SK-N-SH (cell line): ENCODE measurements at regions not wholly inside any gene's neighbourhood (a gene's known extent, or its start where the extent isn't known, plus 50 kb on each side); places are given as distances from the start of the nearest gene placed in this dataset.

Source experiments
- CTCF ChIA-PET: fragments of 300-600, 350-600 bp; formaldehyde crosslinking; extraction: SDS; loops from one replicate; lab custom pipeline; 2021; lab: Yijun Ruan, JAX
- POLR2A ChIA-PET: fragments of 350-600 bp; sonication (Branson Sonifier 250); formaldehyde crosslinking; extraction: SDS; loops from one replicate; lab custom pipeline; 2020; ENCODE audit warnings: antibody characterized with exemption, inconsistent platforms; lab: Yijun Ruan, JAX
- DNase-seq: peaks from one replicate; pipeline ENCODE4 v3.0.0; 2012
- H2AFZ ChIP-seq: fragments of 200-600 bp; sonication (generic); 2 replicates; pipeline ENCODE4 v1.8.1; 2016; ENCODE audit warnings: antibody characterized with exemption, mild to moderate bottlenecking, low read depth
- H3F3A ChIP-seq: fragments of 200-600 bp; sonication (generic); replicated peaks from 2 replicates; pipeline ENCODE3; 2016; ENCODE audit warnings: antibody characterized with exemption, mild to moderate bottlenecking; ENCODE audit not compliant: insufficient read depth
- H3K27ac ChIP-seq, 2 experiments: fragments of 200-500 bp in 1 of 2; fragments of 200-600 bp in 1 of 2; sonication (Bioruptor generic) in 1 of 2; sonication (generic), shearing (Covaris generic) in 1 of 2; 2 replicates each; pipeline versions ENCODE4 v1.5.1 to v1.6.1; 2014 to 2016; ENCODE audit warnings: low read depth in 2 of 2, inconsistent platforms in 1 of 2, low read length in 1 of 2, mild to moderate bottlenecking in 1 of 2, mixed read lengths in 1 of 2
- H3K27me3 ChIP-seq: fragments of 200-600 bp; sonication (generic), shearing (Covaris generic); 2 replicates; pipeline ENCODE4 v1.6.1; 2016; ENCODE audit warnings: mixed run types; ENCODE audit not compliant: insufficient read depth
- H3K36me3 ChIP-seq, 2 experiments: fragments of 200-500 bp in 1 of 2; fragments of 200-600 bp in 1 of 2; sonication (Bioruptor generic) in 1 of 2; sonication (generic) in 1 of 2; replicated peaks in 1 of 2; 2 replicates each; pipeline versions ENCODE3 to v1.5.1; 2014 to 2016; ENCODE audit warnings: low read length in 1 of 2, mild to moderate bottlenecking in 1 of 2; ENCODE audit not compliant: insufficient read depth in 2 of 2, control insufficient read depth in 1 of 2
- H3K4me1 ChIP-seq, 2 experiments: fragments of 200-500 bp in 1 of 2; fragments of 200-600 bp in 1 of 2; sonication (Bioruptor generic) in 1 of 2; sonication (generic), shearing (Covaris generic) in 1 of 2; 2 replicates each; pipeline versions ENCODE4 v1.5.1 to v1.6.1; 2014 to 2016; ENCODE audit warnings: low read depth in 1 of 2, low read length in 1 of 2, mixed run types in 1 of 2; ENCODE audit not compliant: insufficient read depth in 2 of 2, control insufficient read depth in 1 of 2
- H3K4me2 ChIP-seq: fragments of 200-600 bp; sonication (generic), shearing (Covaris generic); 2 replicates; pipeline ENCODE4 v1.6.1; 2017; ENCODE audit warnings: mixed run types
- H3K4me3 ChIP-seq, 2 experiments: fragments of 200-500 bp in 1 of 2; fragments of 200-600 bp in 1 of 2; sonication (Bioruptor generic) in 1 of 2; sonication (generic), shearing (Covaris generic) in 1 of 2; 2 replicates each; pipeline versions ENCODE4 v1.5.1 to v1.8.1; 2014 to 2016; ENCODE audit warnings: low read depth in 2 of 2, inconsistent platforms in 1 of 2, low read length in 1 of 2, mild to moderate bottlenecking in 1 of 2, mixed read lengths in 1 of 2, moderate library complexity in 1 of 2
- H3K79me2 ChIP-seq: fragments of 200-600 bp; sonication (generic); 2 replicates; pipeline ENCODE4 v1.8.1; 2017; ENCODE audit warnings: mild to moderate bottlenecking; ENCODE audit not compliant: insufficient read depth
- H3K9ac ChIP-seq: fragments of 200-600 bp; sonication (generic); 2 replicates; pipeline ENCODE4 v1.6.1; 2017; ENCODE audit warnings: mixed run types
- H3K9me2 ChIP-seq: fragments of 200-600 bp; sonication (generic); 2 replicates; pipeline ENCODE4 v1.6.1; 2017; ENCODE audit warnings: mixed run types
- H3K9me3 ChIP-seq: fragments of 200-600 bp; sonication (generic); 2 replicates; pipeline ENCODE4 v1.6.1; 2017; ENCODE audit warnings: mixed run types, mild to moderate bottlenecking, moderate library complexity
- H4K20me1 ChIP-seq: fragments of 200-600 bp; sonication (generic); 2 replicates; pipeline ENCODE4 v1.6.1; 2017; ENCODE audit warnings: mild to moderate bottlenecking, mixed run types; ENCODE audit not compliant: insufficient read depth
- FOXJ3 ChIP-seq: sonication (generic); formaldehyde crosslinking; IDR thresholded peaks from 2 replicates; pipeline ENCODE4 v1.5.1; 2020; ENCODE audit warnings: mild to moderate bottlenecking, missing genetic modification reagents
- POLR2AphosphoS5 ChIP-seq: IDR thresholded peaks from 2 replicates; pipeline ENCODE4 v1.6.1; 2012; ENCODE audit warnings: low read depth, low read length
- RXRA ChIP-seq: IDR thresholded peaks from 2 replicates; pipeline ENCODE4 v1.4.0; 2012; ENCODE audit warnings: low read depth, mild to moderate bottlenecking, borderline replicate concordance
- SIN3A ChIP-seq: IDR thresholded peaks from 2 replicates; pipeline ENCODE4 v1.6.1; 2012; ENCODE audit warnings: low read depth, mild to moderate bottlenecking, low read length, moderate library complexity, borderline replicate concordance
- YY1 ChIP-seq: IDR thresholded peaks from 2 replicates; pipeline ENCODE4 v1.4.0; 2012; ENCODE audit warnings: low read depth, mild to moderate bottlenecking
- WGBS: methylation state at CpG from one replicate; pipeline ENCODE4 v1.1.6; 2017; ENCODE audit warnings: low lambda C conversion rate; 5-methylcytosine and 5-hydroxymethylcytosine counted together
- TF ChIP-seq, protein P1 (sequence below): IDR thresholded peaks from 2 replicates; pipeline ENCODE4 v1.6.1; 2012; ENCODE audit warnings: mild to moderate bottlenecking, low read depth, low read length, moderate library complexity
- TF ChIP-seq, protein P2 (sequence below): IDR thresholded peaks from 2 replicates; pipeline ENCODE4 v1.4.0; 2012; ENCODE audit warnings: low read depth, borderline replicate concordance
- TF ChIP-seq, protein P3 (sequence below): IDR thresholded peaks from 2 replicates; pipeline ENCODE4 v1.4.0; 2012; ENCODE audit warnings: low read depth
- TF ChIP-seq, protein P4 (sequence below): fragments of 150-350 bp; IDR thresholded peaks from 2 replicates; pipeline ENCODE4 v1.6.1; 2017; ENCODE audit warnings: antibody characterized with exemption, low read length, low read depth, borderline replicate concordance

DNA sequence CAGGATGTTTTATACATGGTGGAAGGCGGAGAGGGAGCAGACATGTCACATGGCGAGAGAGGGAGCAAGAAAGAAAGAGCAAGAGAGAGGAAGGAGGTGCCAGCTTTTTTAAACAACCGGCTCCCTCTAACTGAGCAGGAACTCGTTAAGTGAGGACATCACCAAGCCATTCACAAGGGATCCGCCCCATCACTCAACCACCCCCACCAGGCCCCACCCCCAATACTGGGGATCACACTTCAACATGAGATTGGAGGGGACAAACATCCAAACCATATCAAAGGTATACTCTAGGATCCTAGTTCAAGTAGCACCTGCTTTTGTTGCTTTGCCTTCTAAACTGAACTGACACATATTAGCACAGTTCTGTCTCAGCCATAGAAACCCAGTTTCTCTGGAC is 141.9 kb upstream of the KLF14 start:
- DNase-seq: no peak
- peaks cover 67% of the 10 kb centered on the region for H4K20me1 ChIP-seq
- 94% methylated on average over 5 of the region's 5 CpGs for WGBS

DNA sequence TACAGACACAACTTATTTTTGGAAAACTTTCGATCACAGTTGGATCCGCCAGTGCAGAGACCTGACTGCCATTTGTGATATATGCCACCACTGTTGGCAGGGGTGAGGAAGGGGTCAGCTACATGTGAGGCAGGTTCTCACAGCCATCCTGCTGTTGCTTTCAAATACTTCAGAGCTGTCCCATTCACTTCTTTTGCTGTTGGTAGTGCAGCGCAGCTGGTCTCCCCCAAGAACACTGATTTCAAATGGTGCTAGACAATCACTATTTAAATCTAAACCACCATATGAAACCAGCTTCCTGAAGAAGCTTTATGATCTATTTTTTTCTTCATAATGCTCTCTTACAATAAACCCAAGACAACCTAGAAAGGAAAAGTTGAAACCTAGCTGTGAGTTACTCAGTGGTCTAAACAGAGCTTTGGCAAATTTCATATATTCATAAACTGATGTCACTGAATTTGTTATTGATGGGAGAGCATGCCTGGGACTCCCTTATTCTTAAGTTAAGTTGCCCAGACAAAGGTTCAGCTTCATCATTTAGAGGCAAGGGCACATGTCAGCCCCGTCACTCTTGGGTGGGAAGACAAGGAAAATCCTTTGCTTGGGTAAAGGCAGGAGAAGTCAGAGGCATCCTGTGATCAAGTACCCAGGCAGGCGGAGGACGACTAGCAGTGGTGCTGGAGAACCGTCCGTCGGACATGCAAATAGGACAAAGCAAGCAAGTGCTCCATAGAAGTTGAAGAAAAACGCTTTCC is 143.4 kb upstream of the KLF14 start:
- Histone ChIP-seq H3K79me2 (peaks cover 95% of the 10 kb centered on the region), H3K4me2 (no peak overlapping the region), H3K9me3 (no peaks in the 10 kb centered on the region), H3K27me3 (no peaks in the 10 kb centered on the region), H4K20me1 (peaks cover 78% of the 10 kb centered on the region), H3K9me2 (no peaks in the 10 kb centered on the region), H3F3A (peaks cover 84% of the 10 kb centered on the region), H3K4me1 (peaks cover 7 to 62% of the 10 kb centered on the region in 2 experiments), H3K36me3 (peaks cover 67 to 93% of the 10 kb centered on the region in 2 experiments), H3K4me3 (no peak overlapping the region), H3K27ac (peak overlapping the region in 1 of 2 experiments; percentile 100; a peak in 2 of 4 replicates), H2AFZ (no peak overlapping the region), H3K9ac (no peak overlapping the region)
- 94% methylated on average over 10 of the region's 10 CpGs for WGBS
- DNase-seq: no peak
- ChIA-PET POLR2A (no interaction called here), CTCF (interaction anchor here (1.0 to 9.4 kb wide), 3 partner anchors 10 to 164 kb away, joined by 4 to 95 read pairs (median 12); no protein-coding TSS in a partner anchor)
- TF ChIP-seq YY1 (no peak), RXRA (no peak), POLR2AphosphoS5 (peak; percentile 21; the same call in 1 of the 2 replicates), FOXJ3 (CRISPR knock-in tag) (no peak)
- TF ChIP-seq, protein P1, sequence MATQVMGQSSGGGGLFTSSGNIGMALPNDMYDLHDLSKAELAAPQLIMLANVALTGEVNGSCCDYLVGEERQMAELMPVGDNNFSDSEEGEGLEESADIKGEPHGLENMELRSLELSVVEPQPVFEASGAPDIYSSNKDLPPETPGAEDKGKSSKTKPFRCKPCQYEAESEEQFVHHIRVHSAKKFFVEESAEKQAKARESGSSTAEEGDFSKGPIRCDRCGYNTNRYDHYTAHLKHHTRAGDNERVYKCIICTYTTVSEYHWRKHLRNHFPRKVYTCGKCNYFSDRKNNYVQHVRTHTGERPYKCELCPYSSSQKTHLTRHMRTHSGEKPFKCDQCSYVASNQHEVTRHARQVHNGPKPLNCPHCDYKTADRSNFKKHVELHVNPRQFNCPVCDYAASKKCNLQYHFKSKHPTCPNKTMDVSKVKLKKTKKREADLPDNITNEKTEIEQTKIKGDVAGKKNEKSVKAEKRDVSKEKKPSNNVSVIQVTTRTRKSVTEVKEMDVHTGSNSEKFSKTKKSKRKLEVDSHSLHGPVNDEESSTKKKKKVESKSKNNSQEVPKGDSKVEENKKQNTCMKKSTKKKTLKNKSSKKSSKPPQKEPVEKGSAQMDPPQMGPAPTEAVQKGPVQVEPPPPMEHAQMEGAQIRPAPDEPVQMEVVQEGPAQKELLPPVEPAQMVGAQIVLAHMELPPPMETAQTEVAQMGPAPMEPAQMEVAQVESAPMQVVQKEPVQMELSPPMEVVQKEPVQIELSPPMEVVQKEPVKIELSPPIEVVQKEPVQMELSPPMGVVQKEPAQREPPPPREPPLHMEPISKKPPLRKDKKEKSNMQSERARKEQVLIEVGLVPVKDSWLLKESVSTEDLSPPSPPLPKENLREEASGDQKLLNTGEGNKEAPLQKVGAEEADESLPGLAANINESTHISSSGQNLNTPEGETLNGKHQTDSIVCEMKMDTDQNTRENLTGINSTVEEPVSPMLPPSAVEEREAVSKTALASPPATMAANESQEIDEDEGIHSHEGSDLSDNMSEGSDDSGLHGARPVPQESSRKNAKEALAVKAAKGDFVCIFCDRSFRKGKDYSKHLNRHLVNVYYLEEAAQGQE: no peak
- TF ChIP-seq, protein P2, sequence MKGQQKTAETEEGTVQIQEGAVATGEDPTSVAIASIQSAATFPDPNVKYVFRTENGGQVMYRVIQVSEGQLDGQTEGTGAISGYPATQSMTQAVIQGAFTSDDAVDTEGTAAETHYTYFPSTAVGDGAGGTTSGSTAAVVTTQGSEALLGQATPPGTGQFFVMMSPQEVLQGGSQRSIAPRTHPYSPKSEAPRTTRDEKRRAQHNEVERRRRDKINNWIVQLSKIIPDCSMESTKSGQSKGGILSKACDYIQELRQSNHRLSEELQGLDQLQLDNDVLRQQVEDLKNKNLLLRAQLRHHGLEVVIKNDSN: no peak
- TF ChIP-seq, protein P3, sequence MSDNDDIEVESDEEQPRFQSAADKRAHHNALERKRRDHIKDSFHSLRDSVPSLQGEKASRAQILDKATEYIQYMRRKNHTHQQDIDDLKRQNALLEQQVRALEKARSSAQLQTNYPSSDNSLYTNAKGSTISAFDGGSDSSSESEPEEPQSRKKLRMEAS: no peak
- TF ChIP-seq, protein P4, sequence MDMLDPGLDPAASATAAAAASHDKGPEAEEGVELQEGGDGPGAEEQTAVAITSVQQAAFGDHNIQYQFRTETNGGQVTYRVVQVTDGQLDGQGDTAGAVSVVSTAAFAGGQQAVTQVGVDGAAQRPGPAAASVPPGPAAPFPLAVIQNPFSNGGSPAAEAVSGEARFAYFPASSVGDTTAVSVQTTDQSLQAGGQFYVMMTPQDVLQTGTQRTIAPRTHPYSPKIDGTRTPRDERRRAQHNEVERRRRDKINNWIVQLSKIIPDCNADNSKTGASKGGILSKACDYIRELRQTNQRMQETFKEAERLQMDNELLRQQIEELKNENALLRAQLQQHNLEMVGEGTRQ: no peak

More for the DNA sequence above, 141.9 kb upstream of the KLF14 start:
- peaks cover 7 to 46% of the 10 kb centered on the region in 2 experiments for H3K4me1 ChIP-seq
- POLR2A ChIA-PET: no interaction called here
- H2AFZ ChIP-seq: no peak overlapping the region
- H3K9ac ChIP-seq: no peak overlapping the region
- H3K4me2 ChIP-seq: no peak overlapping the region
- CTCF ChIA-PET: interaction anchor here (0.6 to 9.4 kb wide), 15 partner anchors 10 to 231 kb away, joined by 3 to 95 read pairs (median 5); no protein-coding TSS in a partner anchor
- H3K27me3 ChIP-seq: no peaks in the 10 kb centered on the region
- H3F3A ChIP-seq: peaks cover 85% of the 10 kb centered on the region
- H3K79me2 ChIP-seq: peaks cover 86% of the 10 kb centered on the region
- no peak overlapping the region for H3K4me3 ChIP-seq
- TF ChIP-seq SIN3A: no peak
- TF ChIP-seq, all 33 proteins: peak for 0
- peaks cover 59 to 93% of the 10 kb centered on the region in 2 experiments for H3K36me3 ChIP-seq
- peak overlapping the region in 1 of 2 experiments; percentile 100; a peak in 2 of 4 replicates for H3K27ac ChIP-seq
- H3K9me3 ChIP-seq: no peaks in the 10 kb centered on the region
- H3K9me2 ChIP-seq: no peaks in the 10 kb centered on the region
